Lower leg skin (tissue), 3 donors: ENCODE measurements at regions not wholly inside any gene's neighbourhood (a gene's known extent, or its start where the extent isn't known, plus 50 kb on each side); places are given as distances from the start of the nearest gene placed in this dataset.

Source experiments
- CTCF ChIP-seq, 3 donors: fragments of 450-650 bp; IDR thresholded peaks; one replicate each; pipeline ENCODE4 v1.5.1; 2016; ENCODE audit warnings: antibody characterized with exemption in 3 of 3, mild to moderate bottlenecking in 3 of 3, moderate library complexity in 2 of 3
- POLR2A ChIP-seq, 2 donors: fragments of 450-650 bp; IDR thresholded peaks; one replicate each; pipeline ENCODE4 v1.6.1; 2016 to 2017; ENCODE audit warnings: antibody characterized with exemption in 2 of 2, mild to moderate bottlenecking in 1 of 2, moderate library complexity in 1 of 2

- no peak for TF ChIP-seq CTCF (IDR thresholded peaks at IDR 0.05)
- no peak for TF ChIP-seq POLR2A (IDR thresholded peaks at IDR 0.05)
Measured at GRCh38 chr21:36217743-36218142, 61.1 kb downstream of the DOP1B start.
